Stimulated activated CD4-positive, alpha-beta T cell treated with anti-CD3 and anti-CD28 coated beads, Interleukin-15, amount 100 ng/mL, for 1 hour (primary cell): ENCODE measurements at regions not wholly inside any gene's neighbourhood (a gene's known extent, or its start where the extent isn't known, plus 50 kb on each side); places are given as distances from the start of the nearest gene placed in this dataset.

Source experiments
- DNase-seq, 2 donors: peaks; one replicate each; pipeline ENCODE4 v3.0.0-alpha.2; 2020; ENCODE audit warnings: low read depth in 1 of 2, low spot score in 1 of 2

DNA sequence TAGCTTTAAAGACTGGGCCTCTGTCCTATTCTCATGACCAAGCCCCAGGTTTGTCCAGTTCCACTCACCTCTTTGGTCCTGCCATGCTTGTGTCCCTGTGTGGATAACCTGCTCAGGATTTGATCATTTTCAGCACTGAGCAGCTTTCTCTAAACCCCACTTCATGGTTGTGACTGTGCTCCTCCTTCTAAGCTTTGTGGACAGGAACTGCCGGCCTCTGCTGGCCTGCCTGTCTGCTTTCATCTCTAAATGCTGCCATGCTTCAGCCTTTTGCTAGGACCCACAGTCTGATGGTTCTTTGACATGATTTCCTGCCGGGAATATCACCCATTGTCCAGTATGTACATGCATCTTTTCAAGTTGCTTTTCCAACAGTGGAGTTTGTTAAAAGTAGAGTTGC, 53.9 kb upstream of the STXBP6 start:
- DNase-seq, result no peak

DNA sequence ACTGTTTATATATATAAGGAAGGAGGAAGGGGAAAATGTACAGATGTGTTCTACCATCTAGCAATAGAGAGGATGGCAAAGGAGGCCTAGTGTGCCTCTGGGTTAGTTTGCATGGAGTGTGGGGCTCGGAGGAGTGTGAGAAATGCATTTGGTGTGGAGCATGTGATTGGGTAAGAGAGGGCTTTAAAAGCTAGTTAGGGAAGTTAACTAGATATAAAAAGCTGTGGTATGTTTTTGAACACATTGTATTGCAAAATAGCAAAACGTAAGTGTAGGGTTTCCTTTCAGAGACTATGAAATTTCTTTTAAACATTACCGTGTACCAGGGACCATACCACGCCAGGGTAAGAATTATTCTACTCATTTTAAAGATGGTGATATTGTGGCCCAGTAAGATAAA, 53.3 kb upstream of the STXBP6 start:
- DNase-seq, result no peak

DNA sequence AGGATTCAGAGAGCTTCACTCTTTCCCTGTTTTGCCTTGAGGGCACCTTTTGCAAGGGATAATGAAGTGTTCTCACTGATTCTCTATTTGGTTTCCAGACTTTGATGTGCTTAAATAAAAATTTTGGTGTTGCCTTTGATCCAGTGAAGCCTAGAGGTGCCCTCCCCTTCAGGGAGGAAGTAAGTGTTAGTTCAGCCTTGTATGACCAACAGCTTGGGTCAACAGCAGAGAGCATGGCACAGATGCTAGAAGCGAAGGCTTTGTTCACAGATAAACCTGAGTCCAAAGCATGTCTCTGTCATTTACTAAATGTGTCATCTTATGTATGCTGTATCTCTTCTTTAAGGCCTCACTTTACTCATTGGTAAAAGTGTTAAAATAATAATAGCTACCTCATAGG, 52.8 kb upstream of the STXBP6 start:
- no peak for DNase-seq

DNA sequence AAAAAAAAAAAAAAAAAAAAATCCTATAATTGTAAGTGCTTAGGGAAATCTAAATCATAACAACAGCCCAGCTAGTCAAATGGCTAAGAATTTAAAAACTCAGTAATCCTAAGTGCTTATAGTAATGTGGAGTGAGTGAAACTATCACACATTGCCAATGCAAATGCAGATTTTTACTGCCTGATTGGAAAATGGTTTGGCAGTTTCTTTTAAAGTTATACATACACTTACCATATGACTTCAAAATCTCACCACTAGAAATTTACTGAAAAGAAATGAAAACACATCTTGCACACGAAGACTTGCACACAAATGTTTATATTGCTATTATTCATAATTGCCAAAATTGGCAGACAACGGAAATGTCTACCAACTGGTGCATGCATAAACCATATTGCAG, 51.3 kb upstream of the STXBP6 start:
- no peak for DNase-seq
